ENCODE measurements at regions not wholly inside any gene's neighbourhood (a gene's known extent, or its start where the extent isn't known, plus 50 kb on each side); places are given as distances from the start of the nearest gene placed in this dataset.

DNA sequence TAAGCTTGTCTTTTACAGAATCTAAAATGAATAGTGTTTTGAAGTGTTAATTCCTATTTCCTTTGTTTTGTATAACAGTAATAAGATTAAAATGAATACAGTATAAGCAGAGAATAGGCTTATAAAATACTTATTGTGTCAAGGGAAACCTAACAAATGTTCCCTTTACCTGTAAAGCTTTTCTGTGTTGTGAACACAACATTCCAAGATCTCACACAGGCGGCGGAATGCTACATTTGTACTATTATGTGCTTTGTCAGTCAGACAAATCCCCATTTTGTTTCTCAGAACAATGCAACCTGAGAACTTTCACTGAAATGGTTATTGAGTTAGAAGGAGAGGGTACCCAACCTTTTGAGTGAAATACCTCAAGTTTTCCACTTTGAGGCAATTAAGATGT, 1170.3 kb downstream of the OLFM4 start:
- TF ChIP-seq, protein P1, sequence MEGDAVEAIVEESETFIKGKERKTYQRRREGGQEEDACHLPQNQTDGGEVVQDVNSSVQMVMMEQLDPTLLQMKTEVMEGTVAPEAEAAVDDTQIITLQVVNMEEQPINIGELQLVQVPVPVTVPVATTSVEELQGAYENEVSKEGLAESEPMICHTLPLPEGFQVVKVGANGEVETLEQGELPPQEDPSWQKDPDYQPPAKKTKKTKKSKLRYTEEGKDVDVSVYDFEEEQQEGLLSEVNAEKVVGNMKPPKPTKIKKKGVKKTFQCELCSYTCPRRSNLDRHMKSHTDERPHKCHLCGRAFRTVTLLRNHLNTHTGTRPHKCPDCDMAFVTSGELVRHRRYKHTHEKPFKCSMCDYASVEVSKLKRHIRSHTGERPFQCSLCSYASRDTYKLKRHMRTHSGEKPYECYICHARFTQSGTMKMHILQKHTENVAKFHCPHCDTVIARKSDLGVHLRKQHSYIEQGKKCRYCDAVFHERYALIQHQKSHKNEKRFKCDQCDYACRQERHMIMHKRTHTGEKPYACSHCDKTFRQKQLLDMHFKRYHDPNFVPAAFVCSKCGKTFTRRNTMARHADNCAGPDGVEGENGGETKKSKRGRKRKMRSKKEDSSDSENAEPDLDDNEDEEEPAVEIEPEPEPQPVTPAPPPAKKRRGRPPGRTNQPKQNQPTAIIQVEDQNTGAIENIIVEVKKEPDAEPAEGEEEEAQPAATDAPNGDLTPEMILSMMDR (IDR thresholded peaks at IDR 0.05; ENCODE audit: insufficient read depth, low read depth, low read length), result no peak
- TF ChIP-seq EZH2 (IDR thresholded peaks at IDR 0.05; ENCODE audit: insufficient read depth, low read length), result no peak

Data from astrocyte (in vitro differentiated cells and primary cell).